ENCODE measurements at regions not wholly inside any gene's neighbourhood (a gene's known extent, or its start where the extent isn't known, plus 50 kb on each side); places are given as distances from the start of the nearest gene placed in this dataset.

GRCh38 chr2:8510519-8510918 lies 171.3 kb upstream of the ID2 start:
- no peak for TF ChIP-seq CTCF (IDR thresholded peaks at IDR 0.05)
- TF ChIP-seq POLR2A (IDR thresholded peaks at IDR 0.05) = no peak
